GM23248 (cell line): ENCODE measurements at regions not wholly inside any gene's neighbourhood (a gene's known extent, or its start where the extent isn't known, plus 50 kb on each side); places are given as distances from the start of the nearest gene placed in this dataset.

ENCODE experiments used
- DNase-seq: peaks from one replicate; pipeline ENCODE4 v3.0.0-alpha.2; 2015
- H2AFZ ChIP-seq: fragments of 200-600 bp; sonication (generic); 2 replicates; pipeline ENCODE4 v1.6.1; 2016; ENCODE audit warnings: antibody characterized with exemption
- H3F3A ChIP-seq: fragments of 200-600 bp; sonication (generic); 2 replicates; pipeline ENCODE4 v1.6.1; 2016; ENCODE audit warnings: mild to moderate bottlenecking, antibody characterized with exemption, mixed run types; ENCODE audit not compliant: insufficient read depth
- H3K27ac ChIP-seq: fragments of 200-600 bp; sonication (generic); 2 replicates; pipeline ENCODE4 v1.5.1; 2016; ENCODE audit warnings: mild to moderate bottlenecking
- H3K27me3 ChIP-seq: fragments of 200-600 bp; sonication (generic); replicated peaks from 2 replicates; pipeline ENCODE4 v1.6.1; 2016; ENCODE audit warnings: mild to moderate bottlenecking; ENCODE audit not compliant: insufficient read depth
- H3K36me3 ChIP-seq: fragments of 200-600 bp; sonication (generic); 2 replicates; pipeline ENCODE4 v1.6.1; 2016; ENCODE audit warnings: low read depth, mild to moderate bottlenecking
- H3K4me1 ChIP-seq: fragments of 200-600 bp; sonication (generic); 2 replicates; pipeline ENCODE4 v1.6.1; 2016; ENCODE audit warnings: mild to moderate bottlenecking; ENCODE audit not compliant: insufficient read depth
- H3K4me2 ChIP-seq: fragments of 200-600 bp; sonication (generic); one replicate; pipeline ENCODE4 v1.6.1; 2016; ENCODE audit warnings: mild to moderate bottlenecking; ENCODE audit not compliant: unreplicated experiment
- H3K4me3 ChIP-seq: fragments of 200-600 bp; sonication (generic); 2 replicates; pipeline ENCODE4 v1.5.1; 2016; ENCODE audit warnings: mild to moderate bottlenecking
- H3K79me2 ChIP-seq: fragments of 200-600 bp; sonication (generic); 2 replicates; pipeline ENCODE4 v1.6.1; 2016; ENCODE audit warnings: mild to moderate bottlenecking; ENCODE audit not compliant: insufficient read depth
- H3K9ac ChIP-seq: fragments of 200-600 bp; sonication (generic); 2 replicates; pipeline ENCODE4 v1.6.1; 2016; ENCODE audit warnings: mild to moderate bottlenecking
- H3K9me2 ChIP-seq: fragments of 200-600 bp; sonication (generic); 2 replicates; pipeline ENCODE4 v1.6.1; 2016; ENCODE audit warnings: mixed run types, mild to moderate bottlenecking, moderate library complexity; ENCODE audit not compliant: insufficient read depth
- H3K9me3 ChIP-seq: fragments of 200-600 bp; sonication (generic); one replicate; pipeline ENCODE4 v1.6.1; 2017; ENCODE audit warnings: low read depth
- H4K20me1 ChIP-seq: fragments of 200-600 bp; sonication (generic); 2 replicates; pipeline ENCODE4 v1.6.0; 2016; ENCODE audit not compliant: insufficient read depth
- EZH2 ChIP-seq: fragments of 200-600 bp; sonication (generic); IDR thresholded peaks from 2 replicates; pipeline ENCODE4 v1.6.1; 2018; ENCODE audit warnings: antibody characterized with exemption, mild to moderate bottlenecking; ENCODE audit not compliant: insufficient read depth, poor library complexity, severe bottlenecking
- EZH2phosphoT487 ChIP-seq: fragments of 200-600 bp; sonication (generic); IDR thresholded peaks from 2 replicates; pipeline ENCODE4 v1.6.1; 2018; ENCODE audit warnings: antibody characterized with exemption, moderate library complexity, mild to moderate bottlenecking, low read depth; ENCODE audit not compliant: insufficient read depth
- WGBS, 2 experiments: methylation state at CpG; one replicate each; pipeline ENCODE4 v1.1.6; 2015 to 2017; ENCODE audit warnings: low lambda C conversion rate in 2 of 2, low coverage in 1 of 2; ENCODE audit errors: missing lambda C conversion rate in 2 of 2; 5-methylcytosine and 5-hydroxymethylcytosine counted together
- in situ Hi-C: fragments of 300-500 bp; cut with MboI; formaldehyde crosslinking; loops from 2 replicates; pipeline ENCODE4 v1.15.0; 2020

GRCh38 chr1:90325168-90325567 is 330.3 kb downstream of the ZNF326 start:
- no peak overlapping the region for H3K4me2 ChIP-seq
- H3K27me3 ChIP-seq: no peaks in the 10 kb centered on the region
- no peaks in the 10 kb centered on the region for H3K9me3 ChIP-seq
- H3K36me3 ChIP-seq: no peaks in the 10 kb centered on the region
- 2 to 5% methylated on average over 3 of the region's 3 CpGs for WGBS, 2 experiments
- no peaks in the 10 kb centered on the region for H3K79me2 ChIP-seq
- in situ Hi-C loops: no loop called here
- no peaks in the 10 kb centered on the region for H3F3A ChIP-seq
- H3K9ac ChIP-seq: no peak overlapping the region
- DNase-seq: no peak
- H4K20me1 ChIP-seq: no peaks in the 10 kb centered on the region
- TF ChIP-seq EZH2phosphoT487 (no peak), EZH2 (no peak)
- H3K4me1 ChIP-seq: no peaks in the 10 kb centered on the region
- no peaks in the 10 kb centered on the region for H3K9me2 ChIP-seq
- no peak overlapping the region for H3K4me3 ChIP-seq
- no peak overlapping the region for H2AFZ ChIP-seq
- H3K27ac ChIP-seq: no peak overlapping the region

- WGBS, 2 experiments: 4% methylated on average over 3 of the region's 3 CpGs
- Histone ChIP-seq H3K9me3 (no peaks in the 10 kb centered on the region), H3K9me2 (no peaks in the 10 kb centered on the region)
These were observed 327.3 kb downstream of the ZNF326 start for GRCh38 chr1:90322186-90322585.

GRCh38 chr1:90319918-90320317 is 325.0 kb downstream of the ZNF326 start:
- no peaks in the 10 kb centered on the region for H3K9me3 ChIP-seq
- no peaks in the 10 kb centered on the region for H3K79me2 ChIP-seq
- H2AFZ ChIP-seq: no peak overlapping the region
- no peak overlapping the region for H3K9ac ChIP-seq
- H3K36me3 ChIP-seq: no peaks in the 10 kb centered on the region
- no peaks in the 10 kb centered on the region for H3K27me3 ChIP-seq
- in situ Hi-C loops: no loop called here
- 4 to 13% methylated on average over 1 of the region's 1 CpG for WGBS, 2 experiments
- H3K9me2 ChIP-seq: no peaks in the 10 kb centered on the region
- TF ChIP-seq EZH2phosphoT487: no peak
- no peak for TF ChIP-seq EZH2
- no peaks in the 10 kb centered on the region for H3F3A ChIP-seq
- H4K20me1 ChIP-seq: no peaks in the 10 kb centered on the region
- no peak for DNase-seq
- no peaks in the 10 kb centered on the region for H3K4me1 ChIP-seq
- no peak overlapping the region for H3K4me2 ChIP-seq
- H3K27ac ChIP-seq: no peak overlapping the region
- no peak overlapping the region for H3K4me3 ChIP-seq

More at GRCh38 chr1:90322186-90322585, 327.3 kb downstream of the ZNF326 start:
- Histone ChIP-seq H3K4me1 (no peaks in the 10 kb centered on the region), H3F3A (no peaks in the 10 kb centered on the region), H3K36me3 (no peaks in the 10 kb centered on the region), H3K27me3 (no peaks in the 10 kb centered on the region), H3K79me2 (no peaks in the 10 kb centered on the region), H3K4me3 (no peak overlapping the region), H4K20me1 (no peaks in the 10 kb centered on the region), H3K9ac (no peak overlapping the region), H3K27ac (no peak overlapping the region), H3K4me2 (no peak overlapping the region), H2AFZ (no peak overlapping the region)
- TF ChIP-seq EZH2 (no peak), EZH2phosphoT487 (no peak)
- in situ Hi-C loops: no loop called here
- no peak for DNase-seq

GRCh38 chr1:90318431-90318830 is 323.5 kb downstream of the ZNF326 start:
- Histone ChIP-seq H4K20me1 (no peaks in the 10 kb centered on the region), H3K79me2 (no peaks in the 10 kb centered on the region), H2AFZ (no peak overlapping the region), H3K27me3 (no peaks in the 10 kb centered on the region), H3K4me2 (no peak overlapping the region), H3K36me3 (no peaks in the 10 kb centered on the region), H3K9me3 (no peaks in the 10 kb centered on the region), H3K9ac (no peak overlapping the region), H3K4me1 (no peaks in the 10 kb centered on the region), H3K9me2 (no peaks in the 10 kb centered on the region), H3K4me3 (no peak overlapping the region), H3F3A (no peaks in the 10 kb centered on the region), H3K27ac (no peak overlapping the region)
- no peak for TF ChIP-seq EZH2
- TF ChIP-seq EZH2phosphoT487: no peak
- 27 to 34% methylated on average over 5 of the region's 5 CpGs for WGBS, 2 experiments
- DNase-seq: no peak
- in situ Hi-C loops: no loop called here

- no peaks in the 10 kb centered on the region for H3K27me3 ChIP-seq
- H3K9me2 ChIP-seq: no peaks in the 10 kb centered on the region
- no peaks in the 10 kb centered on the region for H3K9me3 ChIP-seq
- no peak overlapping the region for H2AFZ ChIP-seq
- no peaks in the 10 kb centered on the region for H3K4me1 ChIP-seq
- H4K20me1 ChIP-seq: no peaks in the 10 kb centered on the region
- H3K79me2 ChIP-seq: no peaks in the 10 kb centered on the region
- TF ChIP-seq EZH2phosphoT487 (no peak), EZH2 (no peak)
- H3K4me2 ChIP-seq: no peak overlapping the region
- H3F3A ChIP-seq: no peaks in the 10 kb centered on the region
- 10 to 13% methylated on average over 4 of the region's 4 CpGs for WGBS, 2 experiments
- no peak overlapping the region for H3K4me3 ChIP-seq
- no peak for DNase-seq
- no peak overlapping the region for H3K9ac ChIP-seq
- no peaks in the 10 kb centered on the region for H3K36me3 ChIP-seq
- H3K27ac ChIP-seq: no peak overlapping the region
- in situ Hi-C loops: no loop called here
These were observed 322.7 kb downstream of the ZNF326 start for GRCh38 chr1:90317628-90318027.
